HG03460 (cell line): ENCODE measurements at regions not wholly inside any gene's neighbourhood (a gene's known extent, or its start where the extent isn't known, plus 50 kb on each side); places are given as distances from the start of the nearest gene placed in this dataset.
"Not testable (repeated sequence)": the region's sequence is repeated elsewhere in the genome, so short reads cannot be mapped to it uniquely, and the experiment has no call there.

Source experiments
- ATAC-seq: cut with Tn5 transposase; IDR thresholded peaks from one replicate; pipeline ENCODE4 v1.9.1; 2021; ENCODE audit not compliant: unreplicated experiment

DNA sequence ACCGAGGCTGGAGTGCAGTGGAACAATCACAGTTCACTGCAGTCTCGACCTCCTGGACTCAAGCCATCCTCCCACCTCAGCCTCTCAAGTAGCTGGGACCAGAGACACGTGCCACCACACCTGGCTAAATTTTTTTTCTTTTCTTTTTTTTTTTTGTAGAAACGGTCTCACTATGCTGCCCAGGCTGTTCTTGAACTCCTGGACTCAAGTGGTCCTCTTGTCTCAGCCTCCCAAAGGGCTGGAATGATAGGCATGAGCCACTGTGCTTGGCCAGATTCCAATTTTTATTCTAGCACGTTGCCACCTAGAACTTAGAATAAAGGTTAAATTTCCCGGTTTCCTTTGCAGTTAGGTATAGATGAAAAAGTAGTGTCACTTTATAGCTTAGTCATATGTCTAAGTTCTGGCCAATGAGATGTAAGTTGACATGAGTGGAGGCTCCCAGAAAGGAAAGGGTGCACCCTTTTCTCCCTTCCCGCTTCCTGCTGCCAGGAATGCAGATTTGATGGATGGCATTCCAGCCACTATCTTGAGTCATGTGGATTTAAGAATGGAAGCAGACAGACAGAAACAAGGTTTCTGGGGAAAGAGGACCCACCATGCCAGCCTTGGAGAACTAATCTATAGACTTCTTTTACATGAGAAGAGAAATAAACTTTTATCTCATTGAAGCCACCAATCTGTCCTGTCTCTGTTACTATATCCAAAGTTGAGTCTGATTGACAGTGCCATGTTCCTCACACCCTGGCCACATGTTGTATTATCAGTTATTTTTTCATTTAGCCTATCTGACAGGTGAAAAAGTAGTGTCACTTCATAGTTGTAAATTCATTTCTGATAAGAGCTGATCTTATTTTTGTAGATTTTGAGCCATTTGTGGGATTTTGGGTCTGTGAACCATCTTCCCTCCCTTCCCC, 60.6 kb upstream of the NCOA3 start:
- ATAC-seq, result no peak

DNA sequence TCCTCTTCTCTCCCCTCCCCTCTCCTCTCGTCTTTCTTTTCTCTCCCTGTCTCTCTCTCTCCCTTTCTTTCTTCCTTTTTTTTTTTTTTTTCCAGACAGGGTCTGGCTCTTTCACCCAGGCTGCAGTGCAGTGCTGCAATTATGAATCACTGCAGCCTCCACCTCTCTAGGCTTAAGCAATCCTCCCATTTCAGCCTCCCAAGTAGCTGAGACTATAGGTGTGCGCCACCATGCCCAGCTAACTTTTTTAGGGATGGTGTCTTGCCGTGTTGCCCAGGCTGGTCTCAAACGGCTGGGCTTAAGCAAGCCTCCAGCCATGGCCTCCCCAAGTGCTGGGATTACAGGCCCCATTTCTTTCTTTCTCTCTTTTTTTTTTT, 59.9 kb upstream of the NCOA3 start:
- no peak for ATAC-seq

DNA sequence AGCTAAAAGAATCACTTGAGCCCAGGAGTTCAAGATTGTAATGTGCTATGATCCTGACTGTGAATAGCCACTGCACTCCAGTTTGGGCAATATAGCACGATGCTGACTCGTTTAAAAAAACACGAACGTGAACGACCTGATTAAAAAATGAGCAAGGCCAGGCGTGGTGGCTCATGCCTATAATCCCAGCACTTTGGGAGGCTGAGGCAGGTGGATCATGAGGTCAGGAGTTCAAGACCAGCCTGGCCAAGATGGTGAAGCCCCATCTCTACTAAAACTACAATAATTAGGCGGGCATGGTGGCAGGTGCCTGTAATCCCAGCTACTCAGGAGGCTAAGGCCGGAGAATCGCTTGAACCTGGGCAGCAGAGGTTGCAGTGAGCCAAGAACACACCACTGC, 58.6 kb upstream of the NCOA3 start:
- ATAC-seq, result not testable (repeated sequence)

DNA sequence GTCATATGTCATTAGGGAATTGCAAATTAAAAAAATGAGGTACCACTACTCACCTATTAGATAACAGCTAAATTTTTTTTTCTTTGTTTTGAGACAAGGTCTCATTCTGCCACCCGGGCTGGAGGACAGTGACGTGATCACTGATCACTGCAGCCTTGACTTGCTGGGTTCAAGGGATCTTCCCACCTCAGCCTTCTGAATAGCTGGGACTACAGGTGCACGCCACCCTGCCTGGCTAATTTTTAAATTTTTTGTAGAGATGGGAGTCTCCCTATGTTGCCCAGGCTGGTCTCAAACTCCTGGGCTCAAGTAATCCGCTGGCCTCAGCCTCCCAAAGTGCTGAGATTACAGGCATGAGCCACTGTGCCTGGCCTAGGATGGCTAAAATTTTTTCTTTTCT, 57.1 kb upstream of the NCOA3 start:
- no peak for ATAC-seq

DNA sequence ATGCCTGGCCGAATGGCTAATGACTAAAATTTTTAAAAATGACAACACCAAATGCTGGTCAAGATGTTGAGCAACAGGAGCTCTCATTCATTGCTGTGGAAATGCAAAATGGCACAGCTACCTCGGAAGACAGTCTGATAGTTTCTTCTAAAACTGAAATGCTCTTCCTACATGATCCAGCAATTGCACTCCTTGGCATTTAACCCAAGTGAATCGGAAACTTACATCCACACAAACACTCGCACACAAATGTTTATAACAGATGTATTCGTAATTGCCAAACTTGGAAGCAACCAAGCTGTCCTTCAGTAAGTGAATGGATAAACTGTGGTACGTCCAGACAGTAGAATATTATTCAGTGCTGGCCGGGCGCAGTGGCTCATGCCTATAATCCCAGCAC, 56.4 kb upstream of the NCOA3 start:
- no peak for ATAC-seq

DNA sequence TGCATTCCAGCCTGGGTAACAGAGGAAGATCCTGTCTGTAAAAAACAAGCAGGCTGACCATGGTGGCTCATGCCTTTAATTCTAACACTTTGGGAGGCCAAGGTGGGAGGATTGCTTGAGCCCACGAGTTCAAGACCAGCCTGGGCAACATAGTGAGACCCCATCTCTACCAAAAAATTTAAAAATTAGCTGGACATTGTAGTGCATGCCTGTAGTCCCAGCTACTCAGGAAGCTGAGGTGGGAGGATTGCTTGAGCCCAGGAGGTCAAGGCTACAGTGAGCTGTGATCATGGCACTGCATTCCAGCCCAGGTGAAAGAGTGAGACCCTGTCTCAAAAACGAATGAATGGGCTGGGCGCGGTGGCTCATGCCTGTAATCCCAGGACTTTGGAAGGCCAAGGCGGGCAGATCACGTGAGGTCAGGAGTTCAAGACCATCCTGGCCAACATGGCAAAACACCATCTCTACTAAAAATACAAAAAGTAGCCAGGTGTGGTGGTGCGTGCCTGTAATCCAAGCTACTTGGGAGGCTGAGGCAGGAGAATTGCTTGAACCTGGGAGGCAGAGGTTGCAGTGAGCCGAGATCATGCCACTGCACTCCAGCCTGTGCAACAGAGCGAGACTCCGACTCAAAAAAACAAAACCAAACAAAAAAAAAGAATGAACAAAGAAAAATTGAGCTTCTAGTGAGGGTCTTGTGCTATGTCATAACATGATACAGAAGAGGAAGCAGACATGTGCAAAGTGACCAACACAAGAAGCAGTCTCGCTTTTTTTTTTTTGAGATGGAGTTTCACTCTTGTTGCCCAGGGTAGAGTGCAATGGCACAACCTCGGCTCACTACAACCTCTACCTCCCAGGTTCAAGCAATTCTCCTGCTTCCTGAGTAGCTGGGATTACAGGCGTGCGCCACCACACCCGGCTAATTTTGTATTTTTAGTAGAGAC, 54.1 kb upstream of the NCOA3 start:
- ATAC-seq, result not testable (repeated sequence)

DNA sequence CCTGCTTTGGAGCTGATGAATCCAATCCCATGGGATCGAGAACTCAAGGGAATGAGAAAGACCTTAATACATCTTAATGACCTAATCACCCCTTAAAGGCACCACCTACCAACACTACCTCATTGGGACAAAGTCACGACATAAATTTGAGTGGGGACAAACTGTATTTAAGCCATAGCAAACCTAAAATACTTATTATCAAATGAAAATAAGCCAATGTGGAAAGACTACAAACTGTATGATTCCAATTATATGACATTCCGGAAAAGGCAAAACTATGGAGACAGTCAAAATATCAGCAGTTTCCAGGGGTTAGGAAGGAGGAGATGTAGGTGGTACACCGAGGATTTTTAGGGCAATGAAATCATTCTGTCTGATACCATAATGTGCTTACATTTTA, 53.3 kb upstream of the NCOA3 start:
- no peak for ATAC-seq

DNA sequence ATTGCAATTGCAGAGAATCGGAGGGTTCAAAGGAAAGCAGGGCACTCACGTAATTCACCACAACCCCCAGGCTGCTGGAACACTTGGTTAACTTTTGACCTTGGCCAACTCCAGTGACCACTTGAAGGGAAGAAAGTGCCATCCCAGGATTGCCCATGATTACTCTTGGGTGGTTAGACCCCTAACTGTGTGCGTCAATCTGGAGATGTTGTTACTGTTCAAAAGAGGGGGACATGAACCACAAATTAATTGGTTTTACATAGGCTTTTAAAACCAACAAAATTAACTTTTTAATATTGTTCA, 50.1 kb upstream of the NCOA3 start:
- ATAC-seq, result no peak
